H9 (cell line): ENCODE measurements at regions not wholly inside any gene's neighbourhood (a gene's known extent, or its start where the extent isn't known, plus 50 kb on each side); places are given as distances from the start of the nearest gene placed in this dataset.
A peak's percentile ranks its signal among the peaks of the same experiment; 100 is the strongest.

Experiments used
- DNase-seq: peaks from one replicate; pipeline ENCODE4 v3.0.0-alpha.2; 2017
- H2AFZ ChIP-seq: one replicate; pipeline ENCODE4 v1.6.1; 2013; ENCODE audit warnings: mild to moderate bottlenecking, low read length, control low read depth, moderate library complexity
- H2AK5ac ChIP-seq: 2 replicates; pipeline ENCODE4 v1.6.1; 2013; ENCODE audit warnings: low read length, control low read depth, mixed read lengths; ENCODE audit not compliant: insufficient read length
- H2BK120ac ChIP-seq: one replicate; pipeline ENCODE4 v1.6.1; 2013; ENCODE audit warnings: low read depth, mild to moderate bottlenecking, low read length, control low read depth, inconsistent platforms; ENCODE audit not compliant: poor library complexity, severe bottlenecking
- H2BK12ac ChIP-seq: 2 replicates; pipeline ENCODE4 v1.6.1; 2013; ENCODE audit warnings: low read length, control low read depth, mixed read lengths, low read depth; ENCODE audit not compliant: insufficient read length
- H2BK15ac ChIP-seq: 2 replicates; pipeline ENCODE4 v1.6.1; 2013; ENCODE audit warnings: low read depth, low read length, control low read depth
- H2BK20ac ChIP-seq: one replicate; pipeline ENCODE4 v1.6.1; 2013; ENCODE audit warnings: low read depth, mild to moderate bottlenecking, low read length, control low read depth, inconsistent platforms; ENCODE audit not compliant: poor library complexity, severe bottlenecking
- H2BK5ac ChIP-seq: 2 replicates; pipeline ENCODE4 v1.6.1; 2013; ENCODE audit warnings: low read length, control low read depth, mixed read lengths; ENCODE audit not compliant: insufficient read length
- H3K14ac ChIP-seq: 2 replicates; pipeline ENCODE4 v1.6.1; 2013; ENCODE audit warnings: low read length, control low read depth; ENCODE audit not compliant: insufficient read depth
- H3K18ac ChIP-seq: 2 replicates; pipeline ENCODE4 v1.6.1; 2013; ENCODE audit warnings: low read depth, mild to moderate bottlenecking, mixed read lengths, low read length, control low read depth; ENCODE audit not compliant: insufficient read length
- H3K23ac ChIP-seq: 2 replicates; pipeline ENCODE4 v1.6.1; 2013; ENCODE audit warnings: low read length, control low read depth, mixed read lengths, low read depth; ENCODE audit not compliant: insufficient read length
- H3K23me2 ChIP-seq: 2 replicates; pipeline ENCODE4 v1.6.1; 2013; ENCODE audit warnings: low read depth, mild to moderate bottlenecking, mixed read lengths, low read length, control low read depth; ENCODE audit not compliant: insufficient read length, poor library complexity, severe bottlenecking
- H3K27ac ChIP-seq: 2 replicates; pipeline ENCODE4 v1.5.1; 2013; ENCODE audit warnings: low read length, control low read depth, mixed read lengths, low read depth; ENCODE audit not compliant: insufficient read length
- H3K27me3 ChIP-seq: 2 replicates; pipeline ENCODE4 v1.6.1; 2013; ENCODE audit warnings: low read length, control low read depth, inconsistent platforms; ENCODE audit not compliant: insufficient read depth
- H3K4ac ChIP-seq: 2 replicates; pipeline ENCODE4 v1.6.1; 2013; ENCODE audit warnings: low read depth, mild to moderate bottlenecking, control low read depth, inconsistent platforms, low read length, moderate library complexity
- H3K4me1 ChIP-seq: 2 replicates; pipeline ENCODE4 v1.6.1; 2013; ENCODE audit warnings: low read length, control low read depth, inconsistent platforms; ENCODE audit not compliant: insufficient read depth
- H3K4me2 ChIP-seq: 2 replicates; pipeline ENCODE4 v1.6.1; 2013; ENCODE audit warnings: low read length, control low read depth, mixed read lengths; ENCODE audit not compliant: insufficient read length, insufficient read depth
- H3K56ac ChIP-seq: 2 replicates; pipeline ENCODE4 v1.6.1; 2013; ENCODE audit warnings: low read depth, mild to moderate bottlenecking, mixed read lengths, low read length, control low read depth; ENCODE audit not compliant: insufficient read length
- H3K79me1 ChIP-seq: 2 replicates; pipeline ENCODE4 v1.6.1; 2013; ENCODE audit warnings: low read depth, mild to moderate bottlenecking, moderate library complexity, low read length, control low read depth, inconsistent platforms; ENCODE audit not compliant: insufficient read depth, poor library complexity, severe bottlenecking
- H3K79me2 ChIP-seq: 2 replicates; pipeline ENCODE4 v1.6.1; 2013; ENCODE audit warnings: low read length, control low read depth, inconsistent platforms; ENCODE audit not compliant: insufficient read depth
- H3K9ac ChIP-seq: 2 replicates; pipeline ENCODE4 v1.6.1; 2013; ENCODE audit warnings: low read length, control low read depth, mixed read lengths; ENCODE audit not compliant: insufficient read length; ENCODE audit errors: extremely low read depth
- H3K9me3 ChIP-seq: one replicate; pipeline ENCODE4 v1.6.1; 2013; ENCODE audit warnings: low read depth, low read length, inconsistent platforms; ENCODE audit not compliant: control insufficient read depth
- H3T11ph ChIP-seq: one replicate; pipeline ENCODE4 v1.6.1; 2013; ENCODE audit warnings: mild to moderate bottlenecking, low read length, control low read depth, inconsistent platforms
- H4K20me1 ChIP-seq: one replicate; pipeline ENCODE4 v1.6.1; 2013; ENCODE audit not compliant: control insufficient read depth, insufficient read length, insufficient read depth
- H4K5ac ChIP-seq: 2 replicates; pipeline ENCODE4 v1.6.1; 2013; ENCODE audit warnings: low read depth, mild to moderate bottlenecking, mixed read lengths, low read length, control low read depth; ENCODE audit not compliant: insufficient read length
- H4K8ac ChIP-seq: replicated peaks from 2 replicates; pipeline ENCODE4 v1.6.1; 2013; ENCODE audit warnings: low read length, control low read depth, mixed read lengths, low read depth; ENCODE audit not compliant: insufficient read length
- H4K91ac ChIP-seq: 2 replicates; pipeline ENCODE4 v1.6.1; 2013; ENCODE audit warnings: low read depth, mild to moderate bottlenecking, moderate library complexity, mixed read lengths, low read length, control low read depth; ENCODE audit not compliant: insufficient read length
- H3K27ac Mint-ChIP-seq, 3 experiments: 2 replicates in 2 of 3; 3 replicates in 1 of 3; pipeline ENCODE4 v1.8.0; 2020 to 2021; ENCODE audit warnings: mixed read lengths in 3 of 3, mild to moderate bottlenecking in 1 of 3, moderate library complexity in 1 of 3
- H3K27me3 Mint-ChIP-seq: 2 replicates; pipeline ENCODE4 v1.8.0; 2021; ENCODE audit warnings: low read depth, mild to moderate bottlenecking, moderate library complexity, mixed read lengths
- H3K36me3 Mint-ChIP-seq, 3 experiments: 2 replicates in 2 of 3; 3 replicates in 1 of 3; pipeline ENCODE4 v1.8.0; 2020 to 2021; ENCODE audit warnings: low read depth in 3 of 3, mixed read lengths in 3 of 3; ENCODE audit not compliant: insufficient read depth in 1 of 3
- H3K4me1 Mint-ChIP-seq, 2 experiments: 2 replicates each; pipeline ENCODE4 v1.8.0; 2020; ENCODE audit warnings: mixed read lengths in 2 of 2
- H3K4me3 Mint-ChIP-seq, 2 experiments: 2 replicates in 1 of 2; 3 replicates in 1 of 2; pipeline ENCODE4 v1.8.0; 2020 to 2021; ENCODE audit warnings: mild to moderate bottlenecking in 2 of 2, mixed read lengths in 2 of 2, moderate library complexity in 1 of 2
- H3K9me3 Mint-ChIP-seq, 2 experiments: 2 replicates in 1 of 2; 3 replicates in 1 of 2; pipeline ENCODE4 v1.8.0; 2020; ENCODE audit warnings: mild to moderate bottlenecking in 2 of 2, mixed read lengths in 2 of 2, moderate library complexity in 1 of 2
- TF ChIP-seq, protein P1 (sequence below): fragments of 200-600 bp; sonication (generic); conservative IDR thresholded peaks from 3 replicates; pipeline ENCODE4 v1.8.0; 2021; ENCODE audit warnings: antibody characterized with exemption, mild to moderate bottlenecking

DNA sequence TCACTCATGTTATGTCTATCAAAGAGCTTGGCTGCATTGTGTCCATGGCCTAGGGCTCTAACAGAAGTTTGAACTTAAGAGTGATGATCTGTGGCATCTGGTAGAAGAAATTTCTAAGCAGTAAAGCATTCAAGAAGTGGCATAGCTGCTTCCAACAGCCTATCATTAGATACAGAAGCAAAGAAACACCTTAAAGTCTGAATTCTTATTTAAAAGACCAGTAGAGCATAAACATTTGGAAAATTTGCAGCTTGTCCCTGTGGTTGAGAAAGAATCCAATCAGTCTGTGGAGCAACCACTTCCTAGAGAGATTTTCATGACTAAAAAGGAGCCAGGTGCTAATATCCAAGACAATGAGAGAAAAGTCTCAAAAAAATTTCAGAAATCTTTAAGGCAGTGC, 165.5 kb downstream of the SNX7 start:
- Histone ChIP-seq H3K56ac (no peak overlapping the region), H2BK15ac (no peak overlapping the region), H3K79me2 (no peaks in the 10 kb centered on the region), H3K4ac (no peak overlapping the region), H4K5ac (no peak overlapping the region), H2BK5ac (no peak overlapping the region), H2BK12ac (no peak overlapping the region), H3K79me1 (no peaks in the 10 kb centered on the region), H3K9ac (no peak overlapping the region), H2AK5ac (no peak overlapping the region), H3K23me2 (no peaks in the 10 kb centered on the region), H3K9me3 (no peaks in the 10 kb centered on the region), H3K27ac (no peak overlapping the region), H3T11ph (no peak overlapping the region), H3K4me1 (no peaks in the 10 kb centered on the region), H3K4me2 (no peak overlapping the region), H3K18ac (no peak overlapping the region), H4K8ac (no peak overlapping the region), H3K27me3 (no peaks in the 10 kb centered on the region), H3K23ac (no peak overlapping the region), H3K14ac (no peak overlapping the region), H4K20me1 (no peaks in the 10 kb centered on the region), H2BK20ac (no peak overlapping the region), H2BK120ac (no peak overlapping the region), H2AFZ (no peak overlapping the region), H4K91ac (no peak overlapping the region)
- Mint-ChIP-seq H3K4me3 (no peak overlapping the region), H3K4me1 (peaks cover 6 to 15% of the 10 kb centered on the region in 2 experiments; a peak in 3 of 4 replicates), H3K27me3 (no peaks in the 10 kb centered on the region), H3K9me3 (peaks cover 2 to 6% of the 10 kb centered on the region in 2 experiments; a peak in 3 of 5 replicates), H3K36me3 (no peaks in the 10 kb centered on the region; a peak in 3 of 7 replicates), H3K27ac (peak overlapping the region in 2 of 3 experiments; percentile 13 to 15; a peak in 3 of 7 replicates)
- no peak for DNase-seq
- TF ChIP-seq, protein P1, sequence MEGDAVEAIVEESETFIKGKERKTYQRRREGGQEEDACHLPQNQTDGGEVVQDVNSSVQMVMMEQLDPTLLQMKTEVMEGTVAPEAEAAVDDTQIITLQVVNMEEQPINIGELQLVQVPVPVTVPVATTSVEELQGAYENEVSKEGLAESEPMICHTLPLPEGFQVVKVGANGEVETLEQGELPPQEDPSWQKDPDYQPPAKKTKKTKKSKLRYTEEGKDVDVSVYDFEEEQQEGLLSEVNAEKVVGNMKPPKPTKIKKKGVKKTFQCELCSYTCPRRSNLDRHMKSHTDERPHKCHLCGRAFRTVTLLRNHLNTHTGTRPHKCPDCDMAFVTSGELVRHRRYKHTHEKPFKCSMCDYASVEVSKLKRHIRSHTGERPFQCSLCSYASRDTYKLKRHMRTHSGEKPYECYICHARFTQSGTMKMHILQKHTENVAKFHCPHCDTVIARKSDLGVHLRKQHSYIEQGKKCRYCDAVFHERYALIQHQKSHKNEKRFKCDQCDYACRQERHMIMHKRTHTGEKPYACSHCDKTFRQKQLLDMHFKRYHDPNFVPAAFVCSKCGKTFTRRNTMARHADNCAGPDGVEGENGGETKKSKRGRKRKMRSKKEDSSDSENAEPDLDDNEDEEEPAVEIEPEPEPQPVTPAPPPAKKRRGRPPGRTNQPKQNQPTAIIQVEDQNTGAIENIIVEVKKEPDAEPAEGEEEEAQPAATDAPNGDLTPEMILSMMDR, result no peak
